H1 (cell line): ENCODE measurements at regions not wholly inside any gene's neighbourhood (a gene's known extent, or its start where the extent isn't known, plus 50 kb on each side); places are given as distances from the start of the nearest gene placed in this dataset.

Experiments used
- CTCF ChIA-PET: fragments of 300-600 bp; sonication (Branson Sonifier 250); formaldehyde crosslinking; loops from one replicate; lab custom pipeline; 2021; ENCODE audit not compliant: partially characterized antibody; lab: Charles Lee
- POLR2A ChIA-PET: fragments of 300-600 bp; sonication (Branson Sonifier 250); formaldehyde crosslinking; loops from one replicate; lab custom pipeline; 2021; ENCODE audit warnings: inconsistent platforms; ENCODE audit not compliant: partially characterized antibody; lab: Charles Lee
- DNase-seq, 2 experiments: peaks; one replicate each; pipeline versions ENCODE4 v3.0.0 to v3.0.0-alpha.2; 2010 to 2022; ENCODE audit warnings: low spot score in 2 of 2, low read depth in 1 of 2, mixed read lengths in 1 of 2
- FAIRE-seq: peaks from 2 replicates; lab custom pipeline; 2011; peaks lifted over from hg19 to GRCh38; lab: Jason Lieb, UNC
- H2AFZ ChIP-seq: 2 replicates; pipeline ENCODE4 v1.8.1; 2012; ENCODE audit warnings: low read length, inconsistent platforms
- H2AK5ac ChIP-seq: 2 replicates; pipeline ENCODE4 v1.6.1; 2013; ENCODE audit warnings: low read depth, low read length
- H2BK120ac ChIP-seq: replicated peaks from 2 replicates; pipeline ENCODE3; 2013; ENCODE audit warnings: low read depth, low read length, inconsistent platforms
- H2BK12ac ChIP-seq: 2 replicates; pipeline ENCODE4 v1.6.1; 2013; ENCODE audit warnings: low read depth, low read length
- H2BK15ac ChIP-seq: 2 replicates; pipeline ENCODE4 v1.6.1; 2013; ENCODE audit warnings: low read length
- H2BK20ac ChIP-seq: 2 replicates; pipeline ENCODE4 v1.6.1; 2013; ENCODE audit warnings: low read length
- H2BK5ac ChIP-seq: 2 replicates; pipeline ENCODE4 v1.6.1; 2013; ENCODE audit warnings: low read depth, low read length
- H3K14ac ChIP-seq: 2 replicates; pipeline ENCODE4 v1.6.1; 2013; ENCODE audit warnings: inconsistent platforms; ENCODE audit not compliant: insufficient read length
- H3K18ac ChIP-seq: 2 replicates; pipeline ENCODE4 v1.6.1; 2013; ENCODE audit warnings: low read length; ENCODE audit errors: extremely low read depth
- H3K23ac ChIP-seq: 2 replicates; pipeline ENCODE4 v1.6.1; 2013; ENCODE audit warnings: inconsistent platforms; ENCODE audit not compliant: insufficient read length
- H3K23me2 ChIP-seq: 2 replicates; pipeline ENCODE4 v1.6.1; 2013; ENCODE audit warnings: low read depth, low read length
- H3K27ac ChIP-seq: 2 replicates; pipeline ENCODE4 v1.6.1; 2011; ENCODE audit warnings: low read depth, low read length, inconsistent platforms
- H3K27me3 ChIP-seq, 4 experiments: replicated peaks in 1 of 4; 1 replicate in 1 of 4; 2 replicates in 3 of 4; pipeline versions ENCODE4 v1.6.1 to v1.8.1; 2011 to 2013; ENCODE audit warnings: low read length in 3 of 4, mild to moderate bottlenecking in 3 of 4, inconsistent platforms in 2 of 4, mixed read lengths in 2 of 4, moderate library complexity in 1 of 4; ENCODE audit not compliant: control insufficient read depth in 3 of 4, insufficient read depth in 3 of 4; ENCODE audit errors: extremely low read depth in 1 of 4
- H3K36me3 ChIP-seq, 4 experiments: 2 replicates each; pipeline versions ENCODE4 v1.6.1 to v1.8.1; 2011 to 2013; ENCODE audit warnings: mild to moderate bottlenecking in 4 of 4, low read length in 3 of 4, moderate library complexity in 2 of 4, control low read depth in 1 of 4, inconsistent platforms in 1 of 4; ENCODE audit not compliant: insufficient read depth in 4 of 4, control insufficient read depth in 2 of 4
- H3K4ac ChIP-seq: replicated peaks from 2 replicates; pipeline ENCODE3; 2013; ENCODE audit warnings: low read length, low read depth, mixed read lengths, inconsistent platforms; ENCODE audit not compliant: insufficient read length
- H3K4me1 ChIP-seq, 4 experiments: replicated peaks in 1 of 4; 1 replicate in 1 of 4; 2 replicates in 3 of 4; pipeline versions ENCODE4 v1.6.1 to v1.8.1; 2011 to 2013; ENCODE audit warnings: low read length in 3 of 4, inconsistent platforms in 2 of 4, mixed read lengths in 1 of 4; ENCODE audit not compliant: insufficient read depth in 4 of 4, control insufficient read depth in 3 of 4
- H3K4me2 ChIP-seq, 2 experiments: 2 replicates each; pipeline versions ENCODE4 v1.6.1 to v1.8.1; 2011 to 2013; ENCODE audit warnings: low read depth in 2 of 2, low read length in 2 of 2, control low read depth in 1 of 2, inconsistent platforms in 1 of 2, mild to moderate bottlenecking in 1 of 2; ENCODE audit not compliant: insufficient read depth in 1 of 2
- H3K4me3 ChIP-seq, 4 experiments: fragments of 200-600, 300-600 bp in 1 of 4; sonication (generic), shearing (Covaris generic), sonication (Bioruptor Twin) in 1 of 4; 2 replicates each; pipeline versions ENCODE4 v1.5.1 to v1.8.1; 2011 to 2016; ENCODE audit warnings: low read length in 4 of 4, low read depth in 3 of 4, control low read depth in 2 of 4, inconsistent platforms in 2 of 4, mild to moderate bottlenecking in 2 of 4, mixed read lengths in 1 of 4, moderate library complexity in 1 of 4; ENCODE audit not compliant: insufficient read depth in 2 of 4; ENCODE audit errors: extremely low read depth in 1 of 4
- H3K56ac ChIP-seq: replicated peaks from 2 replicates; pipeline ENCODE3; 2013; ENCODE audit warnings: low read depth, mild to moderate bottlenecking, mixed read lengths, low read length, inconsistent platforms; ENCODE audit not compliant: insufficient read length
- H3K79me1 ChIP-seq: 2 replicates; pipeline ENCODE4 v1.6.1; 2013; ENCODE audit warnings: low read depth, low read length, control low read depth
- H3K79me2 ChIP-seq, 2 experiments: 2 replicates each; pipeline versions ENCODE4 v1.6.1 to v1.8.1; 2012 to 2013; ENCODE audit warnings: low read length in 2 of 2, mild to moderate bottlenecking in 2 of 2, inconsistent platforms in 1 of 2; ENCODE audit not compliant: insufficient read depth in 2 of 2, control insufficient read depth in 1 of 2
- H3K9ac ChIP-seq, 4 experiments: replicated peaks in 1 of 4; 1 replicate in 1 of 4; 2 replicates in 3 of 4; pipeline versions ENCODE4 v1.6.1 to v1.8.1; 2011 to 2013; ENCODE audit warnings: low read depth in 3 of 4, low read length in 3 of 4, control low read depth in 2 of 4, mild to moderate bottlenecking in 2 of 4, moderate library complexity in 2 of 4, inconsistent platforms in 1 of 4; ENCODE audit errors: extremely low read depth in 1 of 4
- H3K9me3 ChIP-seq, 2 experiments: 2 replicates each; pipeline versions ENCODE4 v1.6.1 to v1.8.1; 2012 to 2013; ENCODE audit warnings: mild to moderate bottlenecking in 2 of 2, moderate library complexity in 2 of 2, control low read depth in 1 of 2, inconsistent platforms in 1 of 2, low read depth in 1 of 2, low read length in 1 of 2, mixed read lengths in 1 of 2; ENCODE audit not compliant: insufficient read depth in 2 of 2
- H4K20me1 ChIP-seq, 2 experiments: replicated peaks in 1 of 2; 2 replicates each; pipeline versions ENCODE3 to v1.8.1; 2011 to 2013; ENCODE audit warnings: inconsistent platforms in 2 of 2, low read length in 2 of 2, mild to moderate bottlenecking in 1 of 2; ENCODE audit not compliant: insufficient read depth in 2 of 2, control insufficient read depth in 1 of 2
- H4K5ac ChIP-seq: 2 replicates; pipeline ENCODE4 v1.6.1; 2013; ENCODE audit warnings: low read length, low read depth, mixed read lengths, inconsistent platforms; ENCODE audit not compliant: insufficient read length
- H4K8ac ChIP-seq: 2 replicates; pipeline ENCODE4 v1.8.0; 2013; ENCODE audit warnings: mild to moderate bottlenecking, moderate library complexity, low read length, inconsistent platforms; ENCODE audit not compliant: insufficient read depth; ENCODE audit errors: extremely low read depth
- H4K91ac ChIP-seq: replicated peaks from 2 replicates; pipeline ENCODE3; 2013; ENCODE audit warnings: low read length, mixed read lengths, inconsistent platforms; ENCODE audit not compliant: insufficient read length
- CTBP2 ChIP-seq: IDR thresholded peaks from 2 replicates; pipeline ENCODE4 v1.7.0; 2011; ENCODE audit warnings: borderline replicate concordance, mild to moderate bottlenecking, moderate library complexity, mixed read lengths, low read length; ENCODE audit not compliant: insufficient read depth, insufficient read length
- CTCF ChIP-seq, 3 experiments: IDR thresholded peaks; 1 replicate in 2 of 3; 2 replicates in 1 of 3; pipeline versions ENCODE4 v1.5.1 to v1.6.1; 2011; ENCODE audit warnings: low read length in 3 of 3, mild to moderate bottlenecking in 3 of 3, inconsistent platforms in 2 of 3, low read depth in 1 of 3, moderate library complexity in 1 of 3; ENCODE audit not compliant: insufficient read depth in 1 of 3; ENCODE audit errors: control extremely low read depth in 1 of 3
- EGR1 ChIP-seq: IDR thresholded peaks from 2 replicates; pipeline ENCODE4 v1.6.1; 2011; ENCODE audit warnings: low read depth, low read length, borderline replicate concordance
- POLR2AphosphoS5 ChIP-seq: IDR thresholded peaks from 2 replicates; pipeline ENCODE4 v1.6.1; 2011; ENCODE audit warnings: low read depth, low read length
- RAD21 ChIP-seq, 2 experiments: IDR thresholded peaks in 1 of 2; conservative IDR thresholded peaks in 1 of 2; 2 replicates each; pipeline ENCODE4 v1.6.1; 2011; ENCODE audit warnings: low read depth in 2 of 2, low read length in 2 of 2, improper control_type of control experiment in 1 of 2, inconsistent platforms in 1 of 2, mild to moderate bottlenecking in 1 of 2, moderate library complexity in 1 of 2
- SIX5 ChIP-seq: IDR thresholded peaks from 2 replicates; pipeline ENCODE4 v1.6.1; 2011; ENCODE audit warnings: mild to moderate bottlenecking, low read depth, low read length
- SP2 ChIP-seq: IDR thresholded peaks from 2 replicates; pipeline ENCODE4 v1.6.1; 2012; ENCODE audit warnings: mild to moderate bottlenecking, low read length, inconsistent platforms
- SRF ChIP-seq: IDR thresholded peaks from 2 replicates; pipeline ENCODE4 v1.6.1; 2011; ENCODE audit warnings: mild to moderate bottlenecking, low read depth, low read length, moderate library complexity
- TAF7 ChIP-seq: optimal IDR thresholded peaks from 2 replicates; pipeline ENCODE3; 2011; ENCODE audit warnings: low read depth, mild to moderate bottlenecking, inconsistent platforms, low read length, moderate library complexity, borderline replicate concordance
- WGBS, 2 experiments: shearing (Covaris generic) in 1 of 2; methylation state at CpG; one replicate each; pipeline versions ENCODE4 v1.1.6 to v1.1.7; 2013 to 2015; ENCODE audit warnings: low lambda C conversion rate in 2 of 2, mixed read lengths in 2 of 2, inconsistent platforms in 1 of 2, low coverage in 1 of 2, missing lambda C conversion rate in 1 of 2; ENCODE audit not compliant: insufficient replicate concordance in 2 of 2, insufficient coverage in 1 of 2, insufficient read length in 1 of 2; ENCODE audit errors: extremely low coverage in 1 of 2, missing lambda C conversion rate in 1 of 2; 5-methylcytosine and 5-hydroxymethylcytosine counted together

- Histone ChIP-seq H3K14ac (no peak overlapping the region), H3K18ac (no peak overlapping the region; the same call in 1 of the 2 replicates), H3K9ac (no peak overlapping the region), H4K20me1 (peaks cover 2 to 10% of the 10 kb centered on the region in 2 experiments), H3K23me2 (no peaks in the 10 kb centered on the region), H3K79me2 (no peaks in the 10 kb centered on the region), H3K4me2 (no peak overlapping the region), H2AK5ac (peak overlapping the region; percentile 57; the same call in 1 of the 2 replicates), H3K79me1 (no peaks in the 10 kb centered on the region), H3K9me3 (no peaks in the 10 kb centered on the region), H2BK120ac (no peak overlapping the region), H4K5ac (no peak overlapping the region), H3K56ac (no peak overlapping the region), H2BK5ac (no peak overlapping the region), H2BK15ac (0 out of 2 replicates have a peak overlapping the region, but pooled peaks have one; percentile 46), H3K36me3 (no peaks in the 10 kb centered on the region), H3K4ac (no peak overlapping the region), H3K23ac (no peak overlapping the region), H2BK20ac (no peak overlapping the region; the same call in 1 of the 2 replicates), H3K27me3 (no peaks in the 10 kb centered on the region), H3K4me3 (no peak overlapping the region), H4K91ac (no peak overlapping the region), H3K27ac (no peak overlapping the region), H2BK12ac (peak overlapping the region; percentile 39; the same call in 1 of the 2 replicates), H2AFZ (no peak overlapping the region), H4K8ac (no peak overlapping the region), H3K4me1 (peaks cover 0 to 31% (median 25%) of the 10 kb centered on the region in 4 experiments; a peak in 6 of 7 replicates)
- FAIRE-seq (no peak), DNase-seq (peak in 1 of 2 experiments; percentile 46)
- 92% methylated on average over 21 of the region's 21 CpGs; no CpG with 5 or more reads in 1 of the 2 experiments for WGBS, 2 experiments
- CTCF ChIA-PET: interaction anchor here (0.6 to 10.8 kb wide), 17 partner anchors 8 to 334 kb away, joined by 3 to 182 read pairs (median 4); no protein-coding TSS in a partner anchor
- POLR2A ChIA-PET: interaction anchor here (1.0 to 1.5 kb wide), 4 partner anchors 8 to 82 kb away, joined by 3 to 4 read pairs (median 4); no protein-coding TSS in a partner anchor
- TF ChIP-seq POLR2AphosphoS5: no peak
- TF ChIP-seq SIX5: no peak
- peak in 1 of 2 experiments; percentile 9; a peak in 2 of 4 replicates for TF ChIP-seq RAD21 (IDR thresholded peaks at IDR 0.05 in 1 of 2, conservative IDR thresholded peaks at IDR 0.05 in 1 of 2; ENCODE audit: low read depth in 2 of 2, low read length in 2 of 2)
- no peak for TF ChIP-seq CTBP2
- no peak for TF ChIP-seq TAF7
- TF ChIP-seq SP2: no peak
- no peak for TF ChIP-seq EGR1
- no peak for TF ChIP-seq SRF
- peak in 2 of 3 experiments; percentile 7 to 41; a peak in 3 of 4 replicates for TF ChIP-seq CTCF (IDR thresholded peaks at IDR 0.05; ENCODE audit: control extremely low read depth in 1 of 3, insufficient read depth in 1 of 3, low read depth in 1 of 3, low read length in 3 of 3)
Observed at GRCh38 chr16:85394456-85395206, 218.5 kb upstream of the GSE1 start.
